ENCODE measurements at regions not wholly inside any gene's neighbourhood (a gene's known extent, or its start where the extent isn't known, plus 50 kb on each side); places are given as distances from the start of the nearest gene placed in this dataset.

DNA sequence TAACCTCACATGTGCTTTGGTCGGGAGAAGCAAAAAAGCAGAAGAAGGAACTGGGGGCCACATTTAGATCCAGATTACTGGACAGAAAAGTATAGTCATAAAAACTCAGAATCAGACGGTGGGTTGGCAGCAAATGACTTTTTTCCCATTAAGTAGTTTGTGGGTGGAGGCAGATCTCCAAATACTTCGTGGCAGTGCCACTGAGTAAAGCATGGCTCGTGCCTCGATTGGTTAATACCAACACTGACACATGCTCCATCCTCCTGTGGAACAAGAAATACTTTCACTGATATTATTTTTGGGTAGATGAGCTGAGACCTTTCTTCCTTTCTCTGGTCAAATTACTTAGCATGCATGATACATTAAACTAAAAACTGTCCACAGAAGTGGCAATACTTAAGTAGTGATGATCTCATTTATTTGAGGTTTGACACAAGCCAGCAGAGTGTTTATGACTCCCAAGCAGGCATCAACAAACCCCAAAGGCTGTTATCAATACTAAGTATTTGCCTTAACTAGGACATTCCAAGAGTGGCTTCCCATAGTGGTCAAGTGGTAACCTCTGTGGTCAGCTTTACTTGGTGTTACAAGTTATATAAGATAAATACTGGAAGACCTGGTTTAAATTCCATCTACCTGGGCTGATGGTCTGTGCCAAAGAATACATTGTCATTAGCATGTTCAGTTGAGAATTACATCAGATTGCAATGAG, 500.0 kb upstream of the RUNX1 start:
- no peak for TF ChIP-seq ZNF274 (IDR thresholded peaks at IDR 0.05; ENCODE audit: low read depth, low read length)
- no peak overlapping the region for H3K4me3 ChIP-seq (ENCODE audit: low read length)

DNA sequence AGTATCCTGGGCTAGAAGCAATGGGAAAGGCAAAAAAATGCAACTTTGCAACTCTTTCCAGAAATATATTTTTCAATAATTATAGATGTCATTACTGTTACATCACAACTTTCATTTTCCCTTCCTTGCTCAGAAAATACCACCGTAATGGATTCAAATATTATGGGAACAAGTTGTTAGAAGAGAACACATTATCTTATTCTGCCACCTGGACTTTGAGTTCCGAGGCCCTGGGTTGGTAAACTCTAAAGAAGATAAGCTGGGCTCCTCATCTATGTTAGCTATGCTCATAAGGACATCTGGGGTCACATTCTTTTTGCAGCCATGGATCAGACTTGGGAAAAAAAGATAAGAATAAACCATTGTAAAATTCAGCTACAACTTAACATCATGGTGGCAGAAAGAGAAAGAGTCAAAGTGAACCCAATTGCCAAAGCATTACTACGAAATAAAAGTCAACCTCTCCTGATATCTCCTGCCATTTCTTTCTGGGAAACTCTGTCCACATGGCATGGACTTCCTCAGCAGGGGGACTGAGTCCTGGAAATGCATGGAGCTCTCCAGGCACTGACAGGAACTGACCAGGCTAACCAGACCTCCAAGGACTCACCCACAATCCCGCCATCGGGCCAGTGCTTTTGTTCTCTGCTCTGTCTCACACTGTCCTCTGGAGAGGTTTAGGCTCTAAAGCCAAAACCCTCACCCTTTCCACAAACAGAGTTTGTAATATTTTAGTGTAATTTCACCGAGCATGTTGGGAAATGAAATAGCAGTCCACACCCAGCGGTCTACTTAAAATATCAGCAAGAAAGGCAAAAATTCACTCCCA, 499.1 kb upstream of the RUNX1 start:
- no peak for TF ChIP-seq ZNF274 (IDR thresholded peaks at IDR 0.05; ENCODE audit: low read depth, low read length)
- no peak overlapping the region for H3K4me3 ChIP-seq (ENCODE audit: low read length)

- H3K4me3 ChIP-seq (ENCODE audit: low read length), result no peak overlapping the region
- TF ChIP-seq ZNF274 (IDR thresholded peaks at IDR 0.05; ENCODE audit: low read depth, low read length), result no peak
These were observed 494.6 kb upstream of the RUNX1 start for GRCh38 chr21:35543746-35544145.

- no peak overlapping the region for H3K4me3 ChIP-seq (ENCODE audit: low read length)
- no peak for TF ChIP-seq ZNF274 (IDR thresholded peaks at IDR 0.05; ENCODE audit: low read depth, low read length)
These were observed 492.0 kb upstream of the RUNX1 start for GRCh38 chr21:35540950-35541638.

DNA sequence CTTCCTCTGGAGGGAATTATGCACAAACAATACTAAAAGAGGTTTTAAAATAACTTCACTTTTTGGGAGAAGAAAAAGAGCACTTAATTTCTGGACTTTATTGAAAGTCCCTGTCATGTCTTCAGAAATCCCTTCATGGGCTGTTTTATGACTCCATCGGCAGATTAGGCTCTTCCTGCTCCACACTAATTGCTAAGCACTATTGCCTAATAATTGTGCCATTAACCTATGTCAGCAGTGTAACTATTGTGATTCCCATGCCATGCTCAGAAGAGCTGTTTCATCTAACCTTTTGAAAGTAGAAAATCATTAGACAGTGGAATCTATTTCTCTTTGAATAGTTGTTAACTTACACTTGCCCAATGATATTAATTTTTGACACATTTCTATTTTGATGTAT, 489.3 kb upstream of the RUNX1 start:
- no peak for TF ChIP-seq ZNF274 (IDR thresholded peaks at IDR 0.05; ENCODE audit: low read depth, low read length)

GRCh38 chr21:35537604-35538003, 488.5 kb upstream of the RUNX1 start:
- H3K4me3 ChIP-seq (ENCODE audit: low read length), result no peak overlapping the region
- TF ChIP-seq ZNF274 (IDR thresholded peaks at IDR 0.05; ENCODE audit: low read depth, low read length), result no peak

More for the DNA sequence above, 489.3 kb upstream of the RUNX1 start:
- no peak overlapping the region for H3K4me3 ChIP-seq (ENCODE audit: low read length)

DNA sequence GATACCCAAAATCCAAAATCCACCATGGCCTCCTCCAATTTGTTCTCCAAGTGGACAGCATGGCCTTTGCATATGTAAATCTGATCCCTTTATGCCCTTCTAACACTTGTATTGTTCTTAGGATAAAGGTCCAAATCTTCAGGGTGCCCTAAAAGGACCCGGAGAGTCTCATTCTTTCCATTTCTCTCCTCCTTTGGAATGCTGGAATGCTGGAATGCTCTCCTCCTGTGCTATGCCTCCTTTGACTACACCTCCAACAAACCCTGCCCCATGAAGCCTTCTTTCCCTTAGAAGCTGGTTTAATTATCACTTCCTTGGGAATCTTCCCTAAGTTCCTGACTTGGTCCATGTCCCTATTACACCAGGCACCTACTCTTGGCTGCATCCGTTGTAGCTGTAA, 484.8 kb upstream of the RUNX1 start:
- no peak overlapping the region for H3K4me3 ChIP-seq (ENCODE audit: low read length)
- TF ChIP-seq ZNF274 (IDR thresholded peaks at IDR 0.05; ENCODE audit: low read depth, low read length), result no peak

DNA sequence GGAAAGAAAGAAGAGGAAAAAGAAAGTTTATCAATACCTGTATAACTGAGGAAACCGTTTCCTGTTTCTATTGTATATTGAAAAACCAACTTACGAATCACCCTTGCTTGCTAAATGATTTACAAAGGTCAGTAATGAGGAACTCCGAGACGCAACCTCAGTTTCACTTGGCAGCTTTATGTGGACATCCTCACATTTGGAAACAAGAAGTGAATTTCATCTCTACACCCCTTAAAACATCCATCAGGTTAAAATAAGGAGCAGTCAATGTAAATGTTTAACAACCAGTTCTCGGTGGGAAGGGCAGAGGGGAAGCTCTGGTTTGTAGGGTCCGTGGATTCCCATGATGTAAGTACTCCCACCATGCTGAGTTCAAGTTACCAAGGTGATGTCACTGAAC, 481.7 kb upstream of the RUNX1 start:
- H3K4me3 ChIP-seq (ENCODE audit: low read length), result no peak overlapping the region
- no peak for TF ChIP-seq ZNF274 (IDR thresholded peaks at IDR 0.05; ENCODE audit: low read depth, low read length)

DNA sequence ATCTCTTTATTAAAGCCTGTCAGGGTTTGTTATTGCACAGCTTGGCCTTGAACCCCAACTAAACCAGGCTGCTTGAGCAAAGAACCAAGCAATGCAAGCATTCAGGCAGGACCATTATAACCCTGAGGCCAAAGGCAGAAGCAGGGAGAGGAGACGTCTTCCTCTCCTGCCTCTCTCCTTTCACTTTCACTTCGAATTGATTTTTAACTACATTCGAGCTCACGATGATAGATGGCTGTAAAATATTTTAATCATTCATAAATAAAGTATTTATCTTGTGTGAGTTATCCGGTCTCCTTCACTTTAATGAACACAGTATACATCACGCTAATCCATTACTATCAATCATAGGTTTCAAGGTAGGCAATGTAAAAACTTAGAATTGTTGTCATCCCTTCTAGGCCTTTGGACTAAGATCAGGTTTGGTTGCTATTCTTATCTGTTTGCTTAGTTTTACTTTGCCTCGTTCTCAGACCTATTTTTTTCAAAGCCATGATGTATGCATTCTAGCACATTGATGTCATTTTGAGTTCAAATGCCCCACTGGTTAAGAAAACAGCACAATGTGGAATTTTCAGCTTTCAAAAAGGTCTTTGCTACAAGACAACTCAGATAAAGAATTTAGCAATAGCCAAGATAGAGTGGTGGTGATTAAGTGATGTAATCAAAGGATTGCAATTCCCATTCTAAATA, 480.2 kb upstream of the RUNX1 start:
- peak overlapping the region; percentile 41; the same call in 1 of the 2 replicates for H3K4me3 ChIP-seq (ENCODE audit: low read length)
- TF ChIP-seq ZNF274 (IDR thresholded peaks at IDR 0.05; ENCODE audit: low read depth, low read length), result no peak

GRCh38 chr21:35528116-35529042, 479.3 kb upstream of the RUNX1 start:
- no peak for TF ChIP-seq ZNF274 (IDR thresholded peaks at IDR 0.05; ENCODE audit: low read depth, low read length)
- H3K4me3 ChIP-seq (ENCODE audit: low read length), result peak overlapping the region; percentile 41; the same call in 1 of the 2 replicates

- no peak for TF ChIP-seq ZNF274 (IDR thresholded peaks at IDR 0.05; ENCODE audit: low read depth, low read length)
- no peak overlapping the region for H3K4me3 ChIP-seq (ENCODE audit: low read length)
These were observed 478.3 kb upstream of the RUNX1 start for GRCh38 chr21:35527358-35527757.

- no peak overlapping the region for H3K4me3 ChIP-seq (ENCODE audit: low read length)
- TF ChIP-seq ZNF274 (IDR thresholded peaks at IDR 0.05; ENCODE audit: low read depth, low read length), result no peak
These were observed 476.3 kb upstream of the RUNX1 start for GRCh38 chr21:35525443-35525842.

DNA sequence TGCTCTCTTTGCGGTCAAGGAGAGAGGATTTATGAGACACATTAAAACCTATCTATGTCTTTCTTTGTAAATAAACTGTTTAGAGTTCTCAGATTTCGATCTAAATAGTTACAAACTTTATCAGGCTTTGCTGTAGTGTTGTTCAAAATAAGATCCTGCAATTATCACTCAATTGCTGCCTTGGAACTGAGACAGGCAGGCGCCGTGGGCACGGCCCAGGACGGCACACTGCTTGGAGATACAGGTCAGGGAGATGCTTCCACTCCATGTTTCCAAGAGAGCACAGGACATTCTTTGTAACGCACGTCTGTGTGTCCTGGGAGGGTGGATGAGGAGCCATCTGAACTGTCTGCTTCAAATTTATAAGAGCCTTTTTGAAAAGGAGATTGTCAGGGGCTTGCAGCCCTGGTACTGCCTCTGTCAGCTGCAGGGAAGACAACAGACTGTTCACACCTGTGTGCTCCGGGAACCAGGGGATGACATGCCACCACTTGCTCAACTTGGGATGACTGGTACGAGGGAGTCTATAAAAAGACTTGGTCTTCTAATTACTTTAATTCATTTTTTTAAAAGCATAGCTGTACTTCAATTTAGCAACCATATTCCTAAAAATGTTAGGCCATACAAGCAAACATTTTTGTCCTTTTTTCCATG, 472.9 kb upstream of the RUNX1 start:
- no peak overlapping the region for H3K4me3 ChIP-seq (ENCODE audit: low read length)
- TF ChIP-seq ZNF274 (IDR thresholded peaks at IDR 0.05; ENCODE audit: low read depth, low read length), result no peak

Data from GM08714 (cell line).